CD14-positive monocyte (primary cell): ENCODE measurements at regions not wholly inside any gene's neighbourhood (a gene's known extent, or its start where the extent isn't known, plus 50 kb on each side); places are given as distances from the start of the nearest gene placed in this dataset.
A peak's percentile ranks its signal among the peaks of the same experiment; 100 is the strongest.

Source experiments
- DNase-seq, 3 donors: peaks; one replicate each; pipeline ENCODE4 v3.0.0-alpha.2; 2011 to 2022
- H2AFZ ChIP-seq: 2 replicates; pipeline ENCODE4 v1.6.0; 2012; ENCODE audit warnings: mild to moderate bottlenecking, low read depth, low read length, inconsistent platforms; ENCODE audit not compliant: insufficient read depth, poor library complexity, severe bottlenecking
- H3K27ac ChIP-seq, 2 donors: 1 replicate in 1 of 2; 2 replicates in 1 of 2; pipeline ENCODE4 v1.5.1; 2012 to 2013; ENCODE audit warnings: low read length in 2 of 2, control low read depth in 1 of 2, inconsistent platforms in 1 of 2, low read depth in 1 of 2, mild to moderate bottlenecking in 1 of 2
- H3K27me3 ChIP-seq, 2 donors: one replicate each; pipeline versions ENCODE4 v1.6.0 to v1.6.1; 2011 to 2013; ENCODE audit warnings: low read length in 2 of 2; ENCODE audit not compliant: control insufficient read depth in 2 of 2, insufficient read depth in 2 of 2
- H3K36me3 ChIP-seq, 2 donors: replicated peaks in 1 of 2; 1 replicate in 1 of 2; 2 replicates in 1 of 2; pipeline versions ENCODE4 v1.5.1 to v1.6.1; 2012 to 2013; ENCODE audit warnings: low read length in 2 of 2, control low read depth in 1 of 2, inconsistent platforms in 1 of 2, mild to moderate bottlenecking in 1 of 2; ENCODE audit not compliant: insufficient read depth in 2 of 2, control insufficient read depth in 1 of 2
- H3K4me1 ChIP-seq, 2 donors: 1 replicate in 1 of 2; 2 replicates in 1 of 2; pipeline versions ENCODE4 v1.5.1 to v1.6.1; 2012 to 2013; ENCODE audit warnings: low read length in 2 of 2, control low read depth in 1 of 2, inconsistent platforms in 1 of 2, mild to moderate bottlenecking in 1 of 2, moderate library complexity in 1 of 2; ENCODE audit not compliant: insufficient read depth in 2 of 2, control insufficient read depth in 1 of 2
- H3K4me2 ChIP-seq: replicated peaks from 2 replicates; pipeline ENCODE3; 2012; ENCODE audit warnings: low read length, moderate library complexity, mild to moderate bottlenecking; ENCODE audit not compliant: poor library complexity, severe bottlenecking; ENCODE audit errors: extremely low read depth
- H3K4me3 ChIP-seq, 3 experiments: fragments of 200-600 bp in 1 of 3; sonication (generic) in 1 of 3; replicated peaks in 1 of 3; 1 replicate in 2 of 3; 2 replicates in 1 of 3; pipeline ENCODE4 v1.5.1; 2011 to 2013; ENCODE audit warnings: low read length in 3 of 3, mild to moderate bottlenecking in 3 of 3, control low read depth in 2 of 3, low read depth in 2 of 3, inconsistent platforms in 1 of 3, moderate library complexity in 1 of 3
- H3K79me2 ChIP-seq: 2 replicates; pipeline ENCODE4 v1.6.0; 2012; ENCODE audit warnings: mild to moderate bottlenecking, control low read depth, inconsistent platforms, low read length, moderate library complexity; ENCODE audit not compliant: insufficient read depth
- H3K9ac ChIP-seq: 2 replicates; pipeline ENCODE4 v1.6.0; 2017; ENCODE audit warnings: low read length, mild to moderate bottlenecking; ENCODE audit not compliant: insufficient read depth, poor library complexity, severe bottlenecking
- H3K9me3 ChIP-seq, 2 donors: replicated peaks in 1 of 2; 1 replicate in 1 of 2; 2 replicates in 1 of 2; pipeline versions ENCODE4 v1.5.1 to v1.6.1; 2012 to 2013; ENCODE audit warnings: low read length in 2 of 2, control low read depth in 1 of 2; ENCODE audit not compliant: control insufficient read depth in 1 of 2, insufficient read depth in 1 of 2
- H4K20me1 ChIP-seq: 2 replicates; pipeline ENCODE4 v1.6.0; 2012; ENCODE audit warnings: mild to moderate bottlenecking, low read length, control low read depth, moderate library complexity; ENCODE audit not compliant: insufficient read depth
- H3K27ac Mint-ChIP-seq, 7 donors: one replicate each; pipeline ENCODE4 v1.8.0; 2020; ENCODE audit warnings: mild to moderate bottlenecking in 7 of 7, mixed read lengths in 7 of 7, moderate library complexity in 6 of 7, inconsistent platforms in 2 of 7
- H3K27me3 Mint-ChIP-seq, 3 donors: one replicate each; pipeline ENCODE4 v1.8.0; 2021 to 2022; ENCODE audit warnings: low read depth in 3 of 3, mild to moderate bottlenecking in 3 of 3, mixed read lengths in 3 of 3, moderate library complexity in 3 of 3, inconsistent platforms in 1 of 3
- H3K36me3 Mint-ChIP-seq, 2 donors: one replicate each; pipeline ENCODE4 v1.8.0; 2020; ENCODE audit warnings: mixed read lengths in 2 of 2, inconsistent platforms in 1 of 2, mild to moderate bottlenecking in 1 of 2
- H3K4me1 Mint-ChIP-seq: one replicate; pipeline ENCODE4 v1.8.0; 2020; ENCODE audit warnings: mild to moderate bottlenecking, mixed read lengths
- H3K4me3 Mint-ChIP-seq, 2 donors: one replicate each; pipeline ENCODE4 v1.8.0; 2020; ENCODE audit warnings: mild to moderate bottlenecking in 2 of 2, mixed read lengths in 2 of 2, moderate library complexity in 1 of 2
- H3K9me3 Mint-ChIP-seq, 7 donors: one replicate each; pipeline ENCODE4 v1.8.0; 2020 to 2022; ENCODE audit warnings: mixed read lengths in 7 of 7, mild to moderate bottlenecking in 6 of 7, moderate library complexity in 6 of 7, inconsistent platforms in 2 of 7
- CTCF ChIP-seq: fragments of 200-600 bp; IDR thresholded peaks from one replicate; pipeline ENCODE4 v1.8.0; 2022; ENCODE audit warnings: antibody characterized with exemption, mild to moderate bottlenecking
- WGBS: methylation state at CpG from one replicate; pipeline ENCODE4 v1.1.5; 2013; ENCODE audit warnings: missing lambda C conversion rate; ENCODE audit not compliant: insufficient coverage; 5-methylcytosine and 5-hydroxymethylcytosine counted together
- intact Hi-C, 2 donors: fragments of 100-400 bp; cut with micrococcal nuclease; formaldehyde crosslinking; loops; one replicate each; pipeline versions ENCODE4 v1.15.0 to v1.15.1; 2023

DNA sequence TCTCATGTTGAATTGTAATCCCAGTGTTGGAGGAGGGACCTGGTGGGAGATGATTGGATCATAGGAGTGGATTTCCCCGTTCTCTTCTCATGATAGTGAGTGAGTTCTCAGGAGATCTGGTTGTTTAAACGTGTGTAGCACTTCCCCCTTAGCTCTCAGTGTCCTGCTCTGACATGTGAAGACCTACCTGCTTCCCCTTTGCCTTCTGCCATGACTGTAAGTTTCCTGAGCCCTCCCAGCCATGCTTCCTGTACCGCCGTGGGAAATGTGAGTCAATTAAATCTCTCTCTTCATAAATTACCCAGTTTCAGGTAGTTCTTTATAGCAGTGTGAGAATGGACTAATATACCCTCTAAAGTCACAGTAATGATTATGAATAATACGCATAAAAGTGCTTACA lies 248.4 kb upstream of the LRRC7 start:
- Histone ChIP-seq H3K9ac (no peak overlapping the region), H3K4me3 (no peak overlapping the region), H4K20me1 (no peaks in the 10 kb centered on the region), H3K27ac (no peak overlapping the region), H3K79me2 (no peaks in the 10 kb centered on the region), H3K4me1 (no peaks in the 10 kb centered on the region), H2AFZ (no peak overlapping the region), H3K4me2 (no peak overlapping the region), H3K36me3 (no peaks in the 10 kb centered on the region), H3K27me3 (no peaks in the 10 kb centered on the region), H3K9me3 (peaks cover 0 to 17% of the 10 kb centered on the region in 2 donors)
- intact Hi-C loops: no loop called here
- H3K27ac Mint-ChIP-seq: peak overlapping the region in 1 of 7 donors; percentile 36
- peaks cover 0 to 3% (median 2%) of the 10 kb centered on the region in 3 donors for H3K27me3 Mint-ChIP-seq
- H3K4me1 Mint-ChIP-seq: no peaks in the 10 kb centered on the region
- 100% methylated on average over 1 of the region's 5 CpGs for WGBS
- no peaks in the 10 kb centered on the region for H3K36me3 Mint-ChIP-seq
- no peak for DNase-seq
- TF ChIP-seq CTCF: no peak
- H3K9me3 Mint-ChIP-seq: peaks cover 0 to 13% (median 7%) of the 10 kb centered on the region in 7 donors
- H3K4me3 Mint-ChIP-seq: no peak overlapping the region

DNA sequence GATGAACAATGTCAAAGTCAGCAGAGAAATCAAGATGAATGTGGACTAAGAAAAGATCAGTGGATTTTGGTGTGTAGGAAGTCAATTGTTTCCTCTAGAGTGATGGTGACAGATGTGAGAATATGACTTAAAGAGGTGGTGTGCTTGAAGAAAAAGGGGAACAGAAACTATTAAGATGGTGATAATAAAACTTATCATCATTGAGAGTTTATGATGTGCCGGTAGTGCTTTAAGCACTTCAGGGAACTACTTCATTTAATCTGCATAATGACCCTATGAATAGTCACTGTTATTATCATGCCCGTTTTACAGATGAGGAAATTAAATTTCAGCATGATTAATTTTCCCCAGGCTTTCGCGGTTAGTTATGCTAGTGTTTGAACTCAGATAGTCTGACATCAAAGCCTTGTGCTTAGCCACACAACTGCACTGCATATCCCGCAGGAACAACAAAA lies 246.9 kb upstream of the LRRC7 start:
- Histone ChIP-seq H4K20me1 (no peaks in the 10 kb centered on the region), H3K27me3 (no peaks in the 10 kb centered on the region), H3K4me1 (no peaks in the 10 kb centered on the region), H3K9ac (no peak overlapping the region), H3K4me3 (no peak overlapping the region), H3K27ac (no peak overlapping the region), H3K36me3 (no peaks in the 10 kb centered on the region), H2AFZ (no peak overlapping the region), H3K9me3 (peaks cover 0 to 4% of the 10 kb centered on the region in 2 donors), H3K79me2 (no peaks in the 10 kb centered on the region), H3K4me2 (no peak overlapping the region)
- intact Hi-C loops: no loop called here
- H3K27ac Mint-ChIP-seq: no peak overlapping the region
- no peak overlapping the region for H3K4me3 Mint-ChIP-seq
- H3K36me3 Mint-ChIP-seq: no peaks in the 10 kb centered on the region
- H3K4me1 Mint-ChIP-seq: no peaks in the 10 kb centered on the region
- no peak for DNase-seq
- no peak for TF ChIP-seq CTCF
- peaks cover 0 to 3% (median 2%) of the 10 kb centered on the region in 3 donors for H3K27me3 Mint-ChIP-seq
- H3K9me3 Mint-ChIP-seq: peaks cover 0 to 4% (median 3%) of the 10 kb centered on the region in 7 donors
- no CpG with 5 or more reads among the region's 5 CpGs for WGBS
